Stomach (tissue), 4 donors: ENCODE measurements at regions not wholly inside any gene's neighbourhood (a gene's known extent, or its start where the extent isn't known, plus 50 kb on each side); places are given as distances from the start of the nearest gene placed in this dataset.

ENCODE experiments used
- CTCF ChIP-seq, 7 experiments: fragments of 450-650 bp in 4 of 7; fragments of 200-600 bp in 3 of 7; sonication (generic) in 3 of 7; IDR thresholded peaks; one replicate each; pipeline ENCODE4 v1.5.1; 2016 to 2019; ENCODE audit warnings: antibody characterized with exemption in 7 of 7, control low read depth in 2 of 7, mild to moderate bottlenecking in 1 of 7
- POLR2A ChIP-seq, 4 donors: fragments of 450-650 bp; IDR thresholded peaks; one replicate each; pipeline ENCODE4 v1.6.1; 2016; ENCODE audit warnings: antibody characterized with exemption in 4 of 4, control low read depth in 2 of 4, mild to moderate bottlenecking in 1 of 4, moderate library complexity in 1 of 4

- TF ChIP-seq POLR2A (IDR thresholded peaks at IDR 0.05) (no peak), CTCF (IDR thresholded peaks at IDR 0.05) (no peak)
These were observed 96.6 kb upstream of the PTPRM start for GRCh38 chr18:7470503-7470902.
